Non-pigmented ciliary epithelial cell (primary cell): ENCODE measurements at regions not wholly inside any gene's neighbourhood (a gene's known extent, or its start where the extent isn't known, plus 50 kb on each side); places are given as distances from the start of the nearest gene placed in this dataset.

Experiments
- DNase-seq: peaks from one replicate; pipeline ENCODE4 v3.0.0-alpha.2; 2010; ENCODE audit warnings: low read depth

DNA sequence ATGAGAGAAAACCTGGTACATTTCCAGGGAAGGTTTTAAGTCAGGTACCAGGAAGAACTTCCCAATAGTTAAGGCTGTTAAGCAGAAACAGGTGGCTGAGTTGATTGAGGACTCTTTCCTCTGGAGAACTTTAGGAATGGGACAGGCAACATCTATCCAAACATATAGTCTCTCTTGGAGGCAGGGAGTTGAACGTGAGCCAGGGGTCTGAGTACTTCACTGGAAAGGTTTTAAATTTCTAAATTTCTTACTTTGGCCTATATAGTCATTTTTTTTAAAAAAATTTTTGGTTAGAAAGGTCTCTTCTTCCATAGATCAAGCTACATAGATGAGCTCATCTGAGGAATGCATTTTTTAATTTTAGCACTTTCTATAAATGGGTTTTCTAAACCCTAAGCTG is 261.4 kb upstream of the TCF4 start:
- no peak for DNase-seq

DNA sequence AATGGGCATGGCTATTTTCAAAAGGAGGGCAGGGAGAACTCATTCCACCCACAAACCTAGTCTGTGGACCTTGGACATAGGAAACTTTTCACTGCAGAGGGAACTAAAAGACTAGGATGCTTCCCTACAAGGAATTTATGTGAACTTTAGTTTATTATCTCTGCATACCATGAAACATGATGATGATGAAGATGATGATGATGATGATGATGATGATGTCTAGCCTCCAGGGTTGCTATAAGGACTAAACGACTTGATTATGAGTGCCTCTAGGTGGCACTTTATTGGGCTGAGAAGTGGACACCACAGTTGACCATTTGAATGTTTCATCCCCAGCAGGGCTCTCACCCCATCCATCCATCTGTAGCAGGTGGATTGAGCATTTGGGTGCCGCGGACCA is 260.0 kb upstream of the TCF4 start:
- no peak for DNase-seq

DNA sequence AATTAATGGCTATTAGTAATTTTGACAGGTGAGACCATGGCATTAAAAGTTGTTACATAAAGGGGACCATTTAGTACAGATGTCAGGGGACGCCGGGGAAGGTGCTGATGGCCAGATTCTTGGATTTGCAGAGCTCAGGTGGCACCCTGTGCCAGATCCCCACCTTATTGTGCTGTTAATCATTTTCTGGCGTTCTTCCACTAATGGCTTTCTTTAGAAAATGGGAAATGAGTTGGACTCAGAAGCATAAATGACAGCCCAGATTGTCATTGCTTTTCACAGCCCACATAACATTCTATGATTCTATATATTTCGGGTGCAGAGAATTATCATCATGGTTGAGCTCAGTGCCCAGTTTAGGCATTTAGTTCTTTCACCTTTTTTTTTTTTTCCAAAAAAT is 257.2 kb upstream of the TCF4 start:
- no peak for DNase-seq

DNA sequence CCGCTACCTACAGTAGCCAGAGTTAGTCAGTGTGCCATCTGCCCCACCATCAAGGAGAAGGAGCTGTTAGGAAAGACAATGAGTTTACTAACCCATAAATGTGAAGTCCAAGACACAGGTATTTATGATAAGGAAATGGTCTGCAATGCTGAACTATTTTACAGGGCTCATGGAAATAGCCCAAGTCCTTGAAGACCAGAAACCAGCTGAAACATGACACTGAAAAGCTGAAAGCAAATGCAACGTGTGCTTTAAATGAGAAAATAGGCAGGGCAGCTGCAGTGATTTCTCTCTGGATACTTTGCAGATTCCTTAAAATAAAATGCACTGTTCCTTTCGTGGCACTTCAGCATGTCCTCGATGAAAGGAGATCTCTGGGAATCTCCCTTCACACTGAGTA is 256.4 kb upstream of the TCF4 start:
- DNase-seq: no peak

DNA sequence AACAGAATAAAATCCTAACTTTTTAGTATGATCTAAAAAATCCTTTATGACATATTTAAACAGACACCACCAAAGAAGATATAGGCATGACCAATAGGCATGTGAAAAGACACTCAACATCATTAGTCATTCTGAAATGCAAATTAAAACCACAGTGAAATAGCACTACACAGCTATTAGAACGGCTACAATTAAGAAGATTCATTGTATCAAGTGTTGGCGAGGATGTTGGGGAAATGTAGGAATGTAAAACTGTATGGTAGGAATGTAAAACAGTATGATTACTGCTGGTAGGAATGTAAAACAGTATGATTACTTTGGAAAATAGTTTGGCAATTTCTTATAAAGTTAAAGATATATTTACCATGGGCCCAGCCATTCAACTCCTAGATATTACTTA is 253.3 kb upstream of the TCF4 start:
- no peak for DNase-seq

DNA sequence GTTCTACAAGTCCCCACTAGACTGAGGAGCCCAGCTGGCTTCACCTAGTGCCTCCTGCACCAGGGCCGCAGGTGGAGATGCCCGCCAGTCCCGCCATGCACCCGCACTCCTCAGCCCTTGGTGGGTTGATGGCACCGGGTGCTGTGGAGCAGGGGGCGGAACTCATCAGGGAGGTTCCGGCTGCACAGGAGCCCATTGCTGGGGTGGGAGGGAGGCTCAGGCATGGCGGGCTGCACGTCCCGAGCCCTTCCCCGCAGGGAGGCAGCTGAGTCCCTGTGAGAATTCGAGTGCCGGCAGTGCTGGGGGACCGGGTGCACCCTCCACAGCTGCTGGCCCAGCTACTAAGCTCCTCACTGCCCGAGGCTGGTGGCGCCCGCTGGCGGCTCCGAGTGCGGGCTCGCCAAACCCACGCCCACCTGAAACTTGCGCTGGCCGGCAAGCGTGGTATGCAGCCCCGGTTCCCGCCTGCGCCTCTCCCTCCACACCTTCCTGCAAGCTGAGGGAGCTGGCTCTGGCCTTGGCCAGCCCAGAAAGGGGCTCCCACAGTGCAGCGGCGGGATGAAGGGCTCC is 252.7 kb upstream of the TCF4 start:
- DNase-seq: no peak

DNA sequence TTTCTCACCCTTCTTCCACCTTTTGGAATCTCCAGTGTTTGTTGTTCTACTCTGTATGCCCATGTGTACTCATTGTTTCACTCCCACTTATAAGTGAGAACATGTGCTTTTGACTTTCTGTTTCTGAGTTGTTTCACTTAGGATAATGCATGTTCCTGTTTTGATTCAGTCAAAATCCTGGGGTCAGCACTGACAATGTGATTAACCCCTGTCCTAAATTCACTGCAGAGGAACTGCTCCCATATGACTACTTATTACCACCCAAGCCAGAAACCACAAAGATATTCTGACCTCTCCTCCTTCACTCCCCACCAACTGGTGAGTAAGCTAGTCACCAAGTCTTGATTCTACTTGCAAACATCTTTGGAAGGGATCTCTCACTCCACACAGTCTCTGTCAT is 251.4 kb upstream of the TCF4 start:
- no peak for DNase-seq

DNA sequence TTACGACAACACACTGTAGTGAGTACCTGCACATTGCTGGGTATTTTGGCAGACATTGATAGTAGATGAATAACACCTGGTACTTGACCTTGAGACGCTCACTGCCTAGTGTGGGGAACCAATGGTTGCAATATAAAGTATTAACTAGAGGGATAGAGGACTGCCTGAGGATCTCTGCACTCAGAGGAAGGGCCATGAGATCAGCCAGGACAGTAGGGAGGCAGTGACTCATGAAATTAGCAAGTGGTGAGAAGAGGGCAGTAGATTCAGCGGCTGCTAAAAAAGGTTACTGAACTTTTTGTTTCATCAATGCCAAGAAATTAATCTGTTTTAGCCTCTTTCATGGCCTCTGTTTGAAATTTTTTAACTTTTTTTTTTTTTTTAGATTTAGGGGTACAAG is 250.8 kb upstream of the TCF4 start:
- no peak for DNase-seq

DNA sequence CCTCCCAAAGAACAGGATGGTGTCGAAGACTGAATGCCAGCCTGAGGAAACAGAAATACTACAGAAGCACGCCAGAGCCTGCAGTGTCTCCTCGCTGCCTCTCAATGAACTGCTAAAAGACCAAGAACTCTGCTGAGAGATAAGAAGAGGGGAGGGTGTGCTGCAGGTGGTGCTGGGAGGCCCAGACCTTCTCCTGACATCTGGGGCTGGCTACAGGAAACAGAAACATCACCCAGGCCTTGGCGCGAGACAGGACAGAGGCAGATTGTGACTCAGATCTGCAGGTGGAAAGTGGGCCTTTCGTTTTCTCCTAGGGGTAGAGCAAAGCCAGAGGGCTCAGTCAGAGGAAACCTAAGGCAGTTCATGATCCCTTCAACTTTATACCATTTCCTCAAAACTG is 250.3 kb upstream of the TCF4 start:
- DNase-seq: no peak

DNA sequence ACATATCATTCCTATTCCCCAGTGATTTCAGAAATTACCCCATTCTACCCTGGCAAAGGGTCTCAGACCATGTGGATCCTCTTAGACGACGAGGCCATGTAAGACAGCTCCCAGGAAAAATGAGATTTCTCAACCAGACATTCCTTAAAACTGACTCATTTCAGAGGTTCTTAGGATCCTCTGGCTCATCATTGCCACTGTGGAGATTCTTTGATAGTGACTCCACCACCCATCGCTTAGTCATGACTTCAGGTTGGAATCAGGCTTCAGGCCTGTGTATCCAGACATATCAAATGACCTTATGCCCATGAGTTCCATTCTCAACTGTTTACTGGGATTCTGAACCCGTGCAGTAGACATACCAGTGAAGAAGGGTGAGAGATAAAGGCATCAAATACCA is 245.6 kb upstream of the TCF4 start:
- peak; percentile 99 for DNase-seq

DNA sequence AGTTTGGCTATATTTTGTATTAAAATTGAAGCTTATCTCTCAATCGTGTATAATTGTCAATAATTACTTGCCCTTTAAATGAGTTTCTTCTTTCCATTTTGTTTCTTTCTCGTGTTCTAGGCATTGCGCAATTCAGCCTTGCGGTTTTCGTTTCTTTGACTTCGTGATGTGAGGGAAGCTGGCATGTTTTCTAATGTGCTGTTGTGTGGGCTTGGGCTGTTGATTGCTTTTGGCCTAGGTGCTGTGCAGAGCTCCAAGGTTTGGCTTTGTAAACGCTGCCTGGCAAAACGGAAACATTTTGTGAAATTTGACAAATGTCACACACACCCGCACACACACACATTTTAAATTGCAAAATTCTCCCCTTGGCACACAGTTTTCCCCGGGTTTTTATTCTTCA is 242.6 kb upstream of the TCF4 start:
- no peak for DNase-seq

DNA sequence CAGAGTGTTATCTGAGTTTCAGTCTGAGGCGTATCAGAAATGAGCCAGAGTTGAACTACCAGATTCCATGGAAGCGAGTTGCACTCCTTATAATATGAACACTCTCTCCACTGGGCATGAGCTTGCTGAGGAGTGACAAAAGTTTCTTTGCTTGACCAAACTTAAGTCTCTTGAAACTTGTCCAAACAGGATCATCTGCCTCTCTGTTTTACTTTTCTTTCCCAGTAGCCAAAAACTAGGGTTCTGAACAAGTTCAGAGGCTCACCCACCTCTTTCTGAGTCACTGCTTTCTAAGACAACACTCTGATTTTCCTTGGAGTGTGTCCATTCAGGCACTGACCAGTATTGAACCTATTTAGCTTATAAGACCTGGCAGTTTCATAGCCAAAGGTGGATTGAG is 233.2 kb upstream of the TCF4 start:
- no peak for DNase-seq

DNA sequence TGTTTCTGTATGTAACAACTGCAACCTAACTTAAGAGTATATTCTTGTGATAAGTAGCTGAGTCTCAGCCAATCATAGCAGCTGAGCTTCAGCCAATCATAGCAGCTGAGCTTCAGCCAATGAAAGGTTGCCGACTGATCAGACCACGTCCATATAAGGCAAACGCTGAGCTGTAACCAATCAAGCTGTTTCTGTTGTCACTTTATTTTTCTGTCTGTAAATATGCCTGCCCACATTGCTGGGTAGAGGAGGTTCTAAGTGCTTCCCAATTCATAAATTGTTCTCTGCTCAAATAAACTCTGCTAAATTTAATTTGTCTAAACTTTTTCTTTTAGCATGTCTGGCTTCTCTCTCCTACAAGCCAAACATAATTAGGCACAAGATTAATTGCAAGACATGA is 231.5 kb upstream of the TCF4 start:
- no peak for DNase-seq

DNA sequence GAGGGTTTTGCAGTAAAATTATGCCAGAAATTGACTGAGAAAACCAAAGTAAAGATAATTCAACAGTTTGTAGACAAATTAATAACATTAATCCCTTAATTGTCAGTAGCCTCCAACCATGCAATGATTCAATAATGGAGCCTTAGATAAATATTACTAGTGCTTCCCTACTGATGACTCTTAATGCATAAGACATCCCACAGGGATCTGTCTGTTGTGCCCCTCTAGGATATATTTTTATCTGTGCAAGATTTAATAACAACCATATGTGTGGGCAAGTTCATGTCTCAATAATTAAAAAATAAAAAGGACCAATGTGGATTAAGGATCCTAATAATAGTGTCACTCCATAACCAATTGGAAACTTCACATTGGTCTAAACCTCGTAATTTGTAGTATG is 230.3 kb upstream of the TCF4 start:
- no peak for DNase-seq

DNA sequence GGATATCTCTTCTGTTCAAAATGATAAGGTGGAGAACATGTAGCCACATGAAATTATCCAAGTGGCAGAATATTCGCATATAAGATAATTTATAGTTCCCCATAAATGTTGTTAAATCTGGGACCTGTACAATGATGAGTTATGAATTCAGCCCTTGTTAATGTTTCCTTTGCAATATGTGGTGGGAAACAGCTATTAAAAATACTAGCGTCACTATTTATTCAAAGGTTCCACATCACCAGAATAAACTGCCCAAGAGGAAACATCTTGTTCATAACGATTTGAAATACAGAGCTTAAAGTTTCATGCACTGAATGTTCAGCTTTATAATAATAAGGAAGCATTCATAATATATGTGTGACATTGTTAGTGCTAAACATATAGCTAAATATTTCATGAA is 223.9 kb upstream of the TCF4 start:
- no peak for DNase-seq

DNA sequence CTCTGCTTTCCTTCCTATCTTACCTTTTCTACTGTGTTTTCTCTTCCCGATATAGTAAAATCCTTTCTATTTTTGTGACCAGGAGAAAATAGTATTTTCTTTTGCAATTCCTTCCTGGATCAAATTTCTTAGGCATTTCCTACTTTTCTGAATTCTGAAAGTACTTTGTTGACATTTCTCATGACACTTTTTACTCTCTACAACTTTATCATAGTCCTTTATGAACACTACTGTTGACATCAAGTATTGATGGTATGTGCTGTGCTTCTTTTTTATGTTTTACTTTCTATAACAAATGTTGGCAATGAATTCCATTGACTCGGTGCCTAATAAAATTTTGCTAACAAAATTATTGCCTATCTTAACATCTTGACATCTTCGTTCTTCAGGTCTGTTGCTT is 217.7 kb upstream of the TCF4 start:
- DNase-seq: no peak

DNA sequence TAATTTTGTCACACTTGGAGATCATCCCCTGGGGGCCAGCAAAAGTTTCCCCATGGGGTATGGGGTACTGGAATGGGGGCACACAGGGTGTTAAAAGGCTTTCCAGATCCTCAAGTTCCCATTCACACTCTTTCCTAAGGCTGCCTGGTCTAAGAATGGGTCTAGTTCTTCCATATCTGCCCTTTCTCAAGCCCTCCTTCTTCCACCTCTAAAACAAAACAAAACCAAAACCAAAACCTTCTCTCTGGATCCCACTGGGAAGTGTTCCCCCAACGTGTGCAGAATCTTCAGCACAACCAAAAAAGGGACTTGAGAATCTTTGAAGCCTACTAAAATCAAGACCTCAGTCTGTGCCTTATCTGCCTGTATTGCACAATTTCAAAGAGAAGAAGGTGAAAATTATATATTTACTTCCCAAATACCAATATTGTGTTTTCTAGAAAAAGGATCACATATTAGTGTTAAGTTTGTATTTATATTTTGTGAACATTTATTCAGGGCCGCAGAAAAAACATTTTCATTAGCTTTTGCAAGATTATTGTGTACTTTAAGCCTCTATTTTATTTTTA is 207.2 kb upstream of the TCF4 start:
- DNase-seq: no peak

DNA sequence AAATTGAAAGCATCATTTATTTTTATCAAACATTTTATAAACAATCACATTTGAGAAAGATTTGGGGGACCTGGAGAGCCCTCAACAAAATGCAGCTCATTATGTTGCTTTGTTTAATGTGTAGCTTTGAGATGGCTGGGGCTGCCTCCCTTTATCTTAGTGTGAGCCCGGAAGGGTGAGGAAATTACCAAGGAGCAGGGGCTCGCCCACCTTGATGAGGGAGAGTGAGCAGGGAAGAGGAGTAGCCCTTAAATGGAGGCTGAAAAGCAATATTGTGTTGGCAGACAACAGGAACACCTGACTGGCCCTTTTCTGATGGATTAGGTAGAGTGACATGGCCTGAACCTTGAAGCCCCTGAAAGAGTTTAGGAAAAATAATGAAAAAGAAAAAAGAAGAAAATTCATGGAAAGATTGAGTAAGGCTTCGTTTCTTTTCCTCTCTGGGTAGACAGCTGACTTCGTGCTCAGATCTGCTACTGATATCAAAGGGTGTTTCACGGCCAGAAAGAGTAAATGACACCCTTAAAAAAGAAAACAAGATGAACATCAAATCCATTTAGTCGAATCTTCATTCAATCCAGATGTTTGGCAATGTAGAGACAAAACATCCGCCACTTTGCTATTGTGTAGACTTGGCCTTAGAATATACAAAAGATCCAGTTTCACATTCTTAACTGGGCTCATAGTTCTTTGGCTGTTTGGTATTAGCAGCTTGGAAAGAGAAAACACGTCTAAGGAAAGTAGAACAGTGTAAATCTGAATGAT is 206.5 kb upstream of the TCF4 start:
- DNase-seq: no peak

DNA sequence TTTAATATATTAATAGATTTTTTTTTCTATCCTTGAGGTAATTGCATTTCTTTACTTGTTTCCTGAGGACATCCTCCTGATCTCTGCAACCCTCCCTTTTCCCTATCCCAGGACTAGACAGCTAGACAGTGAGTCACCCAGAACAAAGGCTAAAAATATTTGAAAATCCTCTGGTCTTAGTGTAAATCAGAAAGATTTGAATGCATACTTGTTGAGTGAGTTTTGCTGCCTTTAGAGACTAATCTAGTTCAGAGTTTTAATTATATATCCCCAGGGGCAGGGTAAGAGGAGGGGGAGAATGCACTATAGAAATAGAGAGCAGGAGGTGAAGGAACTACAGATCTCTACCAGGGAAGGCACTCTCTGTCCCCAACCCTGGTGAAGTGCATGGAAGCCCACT is 202.3 kb upstream of the TCF4 start:
- peak; percentile 84 for DNase-seq

DNA sequence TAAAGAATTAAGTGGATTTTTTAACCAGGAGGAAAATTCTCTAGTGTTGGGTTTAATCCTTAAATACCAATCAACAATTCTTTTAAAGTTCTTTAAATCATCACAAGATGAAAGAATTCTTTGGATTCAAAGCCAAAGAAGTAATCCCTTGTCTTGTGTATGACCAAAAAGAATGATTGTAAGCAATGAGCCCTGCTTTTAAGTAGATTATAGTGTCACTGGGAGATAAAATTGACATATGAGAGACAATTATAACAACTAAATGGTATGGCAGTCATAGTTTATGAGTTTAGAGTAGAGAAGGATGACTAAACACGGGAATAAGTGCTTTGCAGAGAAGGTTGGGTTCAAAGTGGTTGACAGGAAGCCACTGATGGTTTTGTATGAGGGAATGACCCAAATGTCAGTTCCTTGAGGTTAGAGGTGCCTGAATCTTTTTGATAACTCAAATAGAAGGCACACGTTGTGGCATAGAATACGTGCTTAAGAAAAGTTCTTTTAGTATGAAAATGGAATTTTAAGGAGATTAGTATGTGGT is 199.6 kb upstream of the TCF4 start:
- no peak for DNase-seq

DNA sequence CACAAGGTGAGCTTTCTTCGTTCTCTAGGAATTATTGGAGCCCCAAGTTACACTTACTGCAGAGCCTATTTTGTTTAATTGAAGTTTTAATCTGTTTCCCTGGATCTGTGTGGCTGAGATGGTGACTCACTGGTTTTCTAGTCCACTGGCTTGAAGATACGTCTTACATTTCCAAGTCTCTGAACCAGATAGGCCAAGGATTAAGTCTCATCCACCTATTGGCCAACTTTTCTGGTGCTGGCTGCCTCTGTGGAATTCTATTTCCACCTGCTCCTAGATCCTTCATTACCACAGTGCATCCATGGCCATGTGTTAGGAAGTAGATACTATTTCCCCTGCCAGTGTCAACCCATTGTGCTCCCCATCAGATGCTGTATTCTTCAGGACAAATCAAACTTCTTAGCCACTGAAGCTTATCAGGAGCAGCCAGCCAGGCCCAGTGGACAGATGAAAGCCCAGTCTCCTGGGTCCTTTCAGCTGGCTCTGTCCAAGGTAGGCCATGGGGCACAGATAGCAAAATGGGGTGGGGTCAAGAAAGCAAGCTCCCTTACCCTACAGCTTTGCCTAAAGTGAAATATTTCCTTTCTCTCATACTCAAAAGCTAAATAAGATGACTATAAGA is 198.8 kb upstream of the TCF4 start:
- no peak for DNase-seq

DNA sequence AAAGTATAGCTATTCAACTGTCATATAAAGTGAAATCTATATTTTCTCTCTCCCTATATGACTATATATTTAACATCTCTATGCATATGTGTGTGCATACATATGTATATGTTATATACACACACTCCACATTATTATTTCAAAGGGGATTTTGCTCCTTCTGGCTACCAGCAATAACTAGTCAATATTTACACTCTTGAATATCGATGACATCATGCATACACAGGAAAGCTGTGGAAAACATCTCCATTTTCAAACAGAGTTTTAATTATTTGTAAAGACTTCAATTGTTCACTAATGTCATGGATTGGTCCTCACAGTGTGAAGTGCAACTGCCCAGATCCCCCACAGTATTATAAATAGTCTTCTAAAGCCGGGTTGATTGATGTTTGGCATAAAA is 195.9 kb upstream of the TCF4 start:
- DNase-seq: no peak

DNA sequence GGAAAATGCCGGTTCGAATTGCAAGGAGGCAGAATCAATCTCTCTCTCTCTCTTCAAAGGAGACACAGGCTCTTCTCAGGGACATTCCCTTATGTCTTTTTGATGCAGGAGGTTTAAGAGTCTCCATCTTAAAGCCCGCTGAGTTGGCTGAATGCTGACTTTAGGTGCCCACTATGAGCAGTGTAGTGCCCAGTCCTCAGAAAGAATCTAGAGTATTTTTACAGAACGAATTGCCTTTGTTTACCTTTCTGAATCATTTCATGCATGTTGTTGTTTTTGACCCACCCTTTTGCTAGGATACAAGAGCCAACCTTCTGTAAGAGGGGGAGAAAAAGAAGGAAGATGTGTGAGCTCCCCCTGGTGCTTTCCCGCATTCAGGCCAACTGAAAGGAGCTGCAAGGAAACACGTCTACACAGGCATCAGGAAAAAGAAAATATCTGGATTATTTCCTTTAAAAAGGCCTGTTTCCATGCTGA is 193.5 kb upstream of the TCF4 start:
- DNase-seq: peak; percentile 60
